B cell (primary cell): ENCODE measurements at regions not wholly inside any gene's neighbourhood (a gene's known extent, or its start where the extent isn't known, plus 50 kb on each side); places are given as distances from the start of the nearest gene placed in this dataset.

Experiments used
- ATAC-seq: fragments of 200-7000 bp; cut with Tn5 transposase; one replicate; pipeline ENCODE4 v1.10.0; 2021; ENCODE audit warnings: low read depth, mild to moderate bottlenecking, moderate number of reproducible peaks, moderate library complexity
- CTCF ChIA-PET: fragments of 350-600 bp; sonication (Branson Sonifier 250); formaldehyde crosslinking; loops from one replicate; lab custom pipeline; 2021; ENCODE audit warnings: antibody characterized with exemption, inconsistent platforms; lab: Charles Lee
- POLR2A ChIA-PET: fragments of 350-600 bp; sonication (Branson Sonifier 250); formaldehyde crosslinking; loops from one replicate; lab custom pipeline; 2021; ENCODE audit warnings: antibody characterized with exemption; lab: Charles Lee
- DNase-seq: peaks from one replicate; pipeline ENCODE4 v3.0.0; 2013
- H2AFZ ChIP-seq: 2 replicates; pipeline ENCODE4 v1.6.1; 2012; ENCODE audit warnings: mild to moderate bottlenecking, low read depth, low read length; ENCODE audit not compliant: insufficient read depth, poor library complexity, severe bottlenecking
- H3K27ac ChIP-seq, 2 donors: 1 replicate in 1 of 2; 2 replicates in 1 of 2; pipeline ENCODE4 v1.5.1; 2012 to 2013; ENCODE audit warnings: low read length in 2 of 2, mild to moderate bottlenecking in 2 of 2, moderate library complexity in 1 of 2
- H3K27me3 ChIP-seq, 4 experiments: fragments of 200-600 bp in 1 of 4; sonication (generic) in 1 of 4; replicated peaks in 1 of 4; 1 replicate in 2 of 4; 2 replicates in 2 of 4; pipeline versions ENCODE4 v1.6.1 to v1.7.0; 2013 to 2016; ENCODE audit warnings: low read length in 3 of 4, mild to moderate bottlenecking in 2 of 4, mixed read lengths in 1 of 4, moderate library complexity in 1 of 4; ENCODE audit not compliant: insufficient read depth in 4 of 4, control insufficient read depth in 3 of 4; ENCODE audit errors: control extremely low read depth in 1 of 4
- H3K36me3 ChIP-seq, 2 experiments: replicated peaks in 1 of 2; 1 replicate in 1 of 2; 2 replicates in 1 of 2; pipeline versions ENCODE4 v1.6.1 to v1.7.1; 2013; ENCODE audit warnings: low read length in 1 of 2; ENCODE audit not compliant: insufficient read depth in 2 of 2, control insufficient read depth in 1 of 2; ENCODE audit errors: control extremely low read depth in 1 of 2, extremely low read depth in 1 of 2
- H3K4me1 ChIP-seq, 2 donors: fragments of 200-600 bp in 1 of 2; sonication (generic) in 1 of 2; 1 replicate in 1 of 2; 2 replicates in 1 of 2; pipeline versions ENCODE4 v1.5.1 to v1.6.1; 2013 to 2017; ENCODE audit warnings: low read length in 2 of 2; ENCODE audit not compliant: control insufficient read depth in 2 of 2, insufficient read depth in 2 of 2
- H3K4me2 ChIP-seq: replicated peaks from 2 replicates; pipeline ENCODE3; 2012; ENCODE audit warnings: mild to moderate bottlenecking, low read depth, low read length; ENCODE audit not compliant: poor library complexity, severe bottlenecking
- H3K4me3 ChIP-seq, 5 experiments: fragments of 200-600 bp in 1 of 5; sonication (generic) in 1 of 5; 1 replicate in 3 of 5; 2 replicates in 2 of 5; pipeline versions ENCODE4 v1.5.1 to v1.7.0; 2011 to 2016; ENCODE audit warnings: low read length in 4 of 5, mild to moderate bottlenecking in 4 of 5, low read depth in 2 of 5, control low read depth in 1 of 5, moderate library complexity in 1 of 5; ENCODE audit not compliant: insufficient read depth in 1 of 5; ENCODE audit errors: control extremely low read depth in 1 of 5, extremely low read depth in 1 of 5
- H3K79me2 ChIP-seq: fragments of 200-600 bp; sonication (generic); one replicate; pipeline ENCODE4 v1.6.0; 2016; ENCODE audit warnings: low read length; ENCODE audit not compliant: control insufficient read depth, insufficient read depth
- H3K9ac ChIP-seq: fragments of 200-600 bp; sonication (generic); 2 replicates; pipeline ENCODE4 v1.6.1; 2017; ENCODE audit warnings: mild to moderate bottlenecking, low read length, moderate library complexity
- H3K9me3 ChIP-seq, 3 donors: one replicate each; pipeline versions ENCODE4 v1.6.1 to v1.7.1; 2013; ENCODE audit warnings: low read length in 2 of 3; ENCODE audit not compliant: control insufficient read depth in 2 of 3, insufficient read depth in 1 of 3; ENCODE audit errors: control extremely low read depth in 1 of 3
- H4K20me1 ChIP-seq: 2 replicates; pipeline ENCODE4 v1.6.0; 2012; ENCODE audit warnings: mild to moderate bottlenecking, low read length; ENCODE audit not compliant: insufficient read depth, control insufficient read depth, poor library complexity, severe bottlenecking
- H3K27ac Mint-ChIP-seq: one replicate; pipeline ENCODE4 v1.8.0; 2021; ENCODE audit warnings: mixed read lengths
- H3K27me3 Mint-ChIP-seq: one replicate; pipeline ENCODE4 v1.8.0; 2021; ENCODE audit warnings: mixed read lengths
- H3K4me1 Mint-ChIP-seq: one replicate; pipeline ENCODE4 v1.8.0; 2021; ENCODE audit warnings: mixed read lengths
- H3K4me3 Mint-ChIP-seq: one replicate; pipeline ENCODE4 v1.8.0; 2021; ENCODE audit warnings: mixed read lengths
- H3K9me3 Mint-ChIP-seq: one replicate; pipeline ENCODE4 v1.8.0; 2022; ENCODE audit warnings: mixed read lengths; ENCODE audit not compliant: insufficient read depth
- EZH2 ChIP-seq: IDR thresholded peaks from 2 replicates; pipeline ENCODE4 v1.6.1; 2012; ENCODE audit warnings: borderline replicate concordance, low read depth, mild to moderate bottlenecking, moderate library complexity, low read length; ENCODE audit not compliant: insufficient read depth, poor library complexity, severe bottlenecking
- WGBS: methylation state at CpG from one replicate; pipeline ENCODE4 v1.1.5; 2013; ENCODE audit warnings: missing lambda C conversion rate; ENCODE audit not compliant: insufficient coverage; 5-methylcytosine and 5-hydroxymethylcytosine counted together
- intact Hi-C: fragments of 100-400 bp; cut with micrococcal nuclease; formaldehyde crosslinking; loops from one replicate; pipeline ENCODE4 v1.10.0; 2022
- TF ChIP-seq, protein P1 (sequence below): fragments of 200-600 bp; IDR thresholded peaks from one replicate; pipeline ENCODE4 v1.8.0; 2022; ENCODE audit warnings: antibody characterized with exemption, mild to moderate bottlenecking

DNA sequence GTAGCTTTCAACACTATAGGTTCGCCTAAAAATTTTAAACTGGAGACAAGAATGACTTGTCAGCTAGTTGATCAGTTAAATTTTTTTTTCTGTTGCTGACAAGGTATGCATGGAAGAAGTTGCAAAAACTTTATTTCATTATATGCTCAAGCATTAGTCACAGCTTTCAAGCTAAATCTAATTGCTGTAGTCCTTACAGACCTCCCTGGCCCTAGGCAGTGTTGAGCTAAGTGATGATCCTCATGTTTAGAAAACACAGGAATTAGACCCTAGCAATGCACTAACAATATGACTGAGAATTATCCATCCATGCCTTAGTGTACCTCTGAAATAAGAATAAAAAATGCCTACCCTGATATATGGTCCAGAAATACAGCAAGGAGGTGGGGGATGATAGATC lies 253.4 kb downstream of the SP3 start:
- no peaks in the 10 kb centered on the region for H3K4me1 ChIP-seq
- H3K9me3 ChIP-seq: no peaks in the 10 kb centered on the region
- TF ChIP-seq, protein P1, sequence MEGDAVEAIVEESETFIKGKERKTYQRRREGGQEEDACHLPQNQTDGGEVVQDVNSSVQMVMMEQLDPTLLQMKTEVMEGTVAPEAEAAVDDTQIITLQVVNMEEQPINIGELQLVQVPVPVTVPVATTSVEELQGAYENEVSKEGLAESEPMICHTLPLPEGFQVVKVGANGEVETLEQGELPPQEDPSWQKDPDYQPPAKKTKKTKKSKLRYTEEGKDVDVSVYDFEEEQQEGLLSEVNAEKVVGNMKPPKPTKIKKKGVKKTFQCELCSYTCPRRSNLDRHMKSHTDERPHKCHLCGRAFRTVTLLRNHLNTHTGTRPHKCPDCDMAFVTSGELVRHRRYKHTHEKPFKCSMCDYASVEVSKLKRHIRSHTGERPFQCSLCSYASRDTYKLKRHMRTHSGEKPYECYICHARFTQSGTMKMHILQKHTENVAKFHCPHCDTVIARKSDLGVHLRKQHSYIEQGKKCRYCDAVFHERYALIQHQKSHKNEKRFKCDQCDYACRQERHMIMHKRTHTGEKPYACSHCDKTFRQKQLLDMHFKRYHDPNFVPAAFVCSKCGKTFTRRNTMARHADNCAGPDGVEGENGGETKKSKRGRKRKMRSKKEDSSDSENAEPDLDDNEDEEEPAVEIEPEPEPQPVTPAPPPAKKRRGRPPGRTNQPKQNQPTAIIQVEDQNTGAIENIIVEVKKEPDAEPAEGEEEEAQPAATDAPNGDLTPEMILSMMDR: no peak
- TF ChIP-seq EZH2: no peak
- ATAC-seq: no peak
- Mint-ChIP-seq H3K27ac (no peak overlapping the region), H3K27me3 (peaks cover 12% of the 10 kb centered on the region), H3K4me3 (no peak overlapping the region), H3K4me1 (no peaks in the 10 kb centered on the region), H3K9me3 (no peaks in the 10 kb centered on the region)
- no peak overlapping the region for H3K4me2 ChIP-seq
- H3K36me3 ChIP-seq: no peaks in the 10 kb centered on the region
- no peaks in the 10 kb centered on the region for H4K20me1 ChIP-seq
- H3K79me2 ChIP-seq: no peaks in the 10 kb centered on the region
- no peak overlapping the region for H3K9ac ChIP-seq
- ChIA-PET CTCF (no interaction called here), POLR2A (no interaction called here)
- H3K27ac ChIP-seq: no peak overlapping the region
- WGBS: no CpG with 5 or more reads among the region's 1 CpG
- intact Hi-C loops: no loop called here
- DNase-seq: no peak
- no peak overlapping the region for H3K4me3 ChIP-seq
- H2AFZ ChIP-seq: no peak overlapping the region
- H3K27me3 ChIP-seq: peaks cover 0 to 8% (median 0%) of the 10 kb centered on the region in 4 experiments

DNA sequence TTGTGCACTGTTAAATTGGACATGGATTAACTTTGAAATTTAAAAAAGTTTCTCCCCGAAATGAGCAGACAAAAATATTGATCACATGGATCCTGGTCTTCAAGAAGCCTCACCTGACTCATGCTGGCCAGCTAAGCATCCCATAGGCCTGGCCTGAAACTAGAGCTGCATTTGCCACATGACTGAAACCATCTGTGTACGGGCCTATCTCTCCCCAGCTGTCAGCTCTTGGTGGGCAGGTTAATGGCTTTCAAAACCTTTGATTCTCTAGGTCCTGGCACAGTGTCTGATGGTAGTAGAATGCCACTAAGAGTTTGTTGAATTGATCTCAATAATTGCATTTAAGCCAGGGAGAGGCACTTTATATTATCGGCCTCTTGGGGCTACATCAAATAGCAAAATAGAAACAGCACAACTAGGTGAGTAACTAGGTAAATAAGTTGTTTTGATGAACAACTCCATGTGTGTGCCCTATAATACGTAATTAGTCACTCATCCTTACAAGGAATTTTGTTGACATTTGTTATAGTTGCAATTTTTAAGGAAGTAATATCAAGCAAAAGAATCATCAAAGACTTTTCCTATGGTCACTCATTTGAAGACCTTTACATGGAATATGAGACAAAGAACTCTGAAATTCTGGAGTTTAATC lies 251.1 kb downstream of the SP3 start:
- Histone ChIP-seq H3K4me2 (no peak overlapping the region), H3K9me3 (no peaks in the 10 kb centered on the region), H3K79me2 (no peaks in the 10 kb centered on the region), H3K36me3 (no peaks in the 10 kb centered on the region), H3K9ac (no peak overlapping the region), H3K4me1 (no peaks in the 10 kb centered on the region), H3K27me3 (peaks cover 0 to 20% (median 7%) of the 10 kb centered on the region in 4 experiments), H2AFZ (no peak overlapping the region), H4K20me1 (no peaks in the 10 kb centered on the region), H3K4me3 (no peak overlapping the region), H3K27ac (no peak overlapping the region)
- Mint-ChIP-seq H3K27me3 (peaks cover 30% of the 10 kb centered on the region), H3K27ac (no peak overlapping the region), H3K9me3 (no peaks in the 10 kb centered on the region), H3K4me1 (no peaks in the 10 kb centered on the region), H3K4me3 (no peak overlapping the region)
- no peak for DNase-seq
- POLR2A ChIA-PET: no interaction called here
- intact Hi-C loops: no loop called here
- no peak for ATAC-seq
- WGBS: 88% methylated on average over 2 of the region's 4 CpGs
- TF ChIP-seq, protein P1: no peak
- no peak for TF ChIP-seq EZH2
- CTCF ChIA-PET: no interaction called here
